Suprapubic skin (tissue), 4 donors: ENCODE measurements at regions not wholly inside any gene's neighbourhood (a gene's known extent, or its start where the extent isn't known, plus 50 kb on each side); places are given as distances from the start of the nearest gene placed in this dataset.

Experiments used
- DNase-seq, 2 donors: peaks; one replicate each; pipeline ENCODE4 v3.0.0-alpha.2; 2019; ENCODE audit warnings: low spot score in 2 of 2
- H3K27ac ChIP-seq: fragments of 200-600 bp; sonication (generic); one replicate; pipeline ENCODE4 v1.5.1; 2019
- H3K27me3 ChIP-seq: fragments of 200-600 bp; sonication (generic); one replicate; pipeline ENCODE4 v1.5.1; 2019
- H3K36me3 ChIP-seq: fragments of 200-600 bp; sonication (generic); one replicate; pipeline ENCODE4 v1.5.1; 2019
- H3K4me1 ChIP-seq: fragments of 200-600 bp; sonication (generic); one replicate; pipeline ENCODE4 v1.5.1; 2019
- H3K4me3 ChIP-seq: fragments of 200-600 bp; sonication (generic); one replicate; pipeline ENCODE4 v1.5.1; 2019; ENCODE audit warnings: mild to moderate bottlenecking
- H3K9me3 ChIP-seq: fragments of 200-600 bp; sonication (generic); one replicate; pipeline ENCODE4 v1.5.1; 2019
- EP300 ChIP-seq: sonication (generic); formaldehyde crosslinking; IDR thresholded peaks from one replicate; pipeline ENCODE4 v1.6.1; 2017; ENCODE audit warnings: antibody characterized with exemption
- POLR2A ChIP-seq, 2 donors: fragments of 450-650 bp; IDR thresholded peaks; one replicate each; pipeline ENCODE4 v1.6.1; 2017; ENCODE audit warnings: antibody characterized with exemption in 2 of 2, mild to moderate bottlenecking in 2 of 2, moderate library complexity in 2 of 2
- POLR2AphosphoS5 ChIP-seq, 3 donors: sonication (generic); formaldehyde crosslinking; IDR thresholded peaks; one replicate each; pipeline ENCODE4 v1.6.1; 2017; ENCODE audit warnings: antibody characterized with exemption in 3 of 3
- WGBS: methylation state at CpG from one replicate; pipeline ENCODE4 v1.1.5; 2018; 5-methylcytosine and 5-hydroxymethylcytosine counted together
- TF ChIP-seq, protein P1 (sequence below), 2 donors: fragments of 200-600 bp in 1 of 2; fragments of 450-650 bp in 1 of 2; sonication (generic) in 1 of 2; IDR thresholded peaks; one replicate each; pipeline ENCODE4 v1.5.1; 2016 to 2019; ENCODE audit warnings: antibody characterized with exemption in 2 of 2, mild to moderate bottlenecking in 1 of 2, moderate library complexity in 1 of 2

- no peaks in the 10 kb centered on the region for H3K9me3 ChIP-seq
- no peaks in the 10 kb centered on the region for H3K36me3 ChIP-seq
- H3K4me1 ChIP-seq = no peaks in the 10 kb centered on the region
- H3K27me3 ChIP-seq = no peaks in the 10 kb centered on the region
- H3K27ac ChIP-seq = no peak overlapping the region
- no peak for TF ChIP-seq POLR2AphosphoS5 (IDR thresholded peaks at IDR 0.05)
- no peak for TF ChIP-seq EP300
- no peak for TF ChIP-seq POLR2A (IDR thresholded peaks at IDR 0.05)
- TF ChIP-seq, protein P1, sequence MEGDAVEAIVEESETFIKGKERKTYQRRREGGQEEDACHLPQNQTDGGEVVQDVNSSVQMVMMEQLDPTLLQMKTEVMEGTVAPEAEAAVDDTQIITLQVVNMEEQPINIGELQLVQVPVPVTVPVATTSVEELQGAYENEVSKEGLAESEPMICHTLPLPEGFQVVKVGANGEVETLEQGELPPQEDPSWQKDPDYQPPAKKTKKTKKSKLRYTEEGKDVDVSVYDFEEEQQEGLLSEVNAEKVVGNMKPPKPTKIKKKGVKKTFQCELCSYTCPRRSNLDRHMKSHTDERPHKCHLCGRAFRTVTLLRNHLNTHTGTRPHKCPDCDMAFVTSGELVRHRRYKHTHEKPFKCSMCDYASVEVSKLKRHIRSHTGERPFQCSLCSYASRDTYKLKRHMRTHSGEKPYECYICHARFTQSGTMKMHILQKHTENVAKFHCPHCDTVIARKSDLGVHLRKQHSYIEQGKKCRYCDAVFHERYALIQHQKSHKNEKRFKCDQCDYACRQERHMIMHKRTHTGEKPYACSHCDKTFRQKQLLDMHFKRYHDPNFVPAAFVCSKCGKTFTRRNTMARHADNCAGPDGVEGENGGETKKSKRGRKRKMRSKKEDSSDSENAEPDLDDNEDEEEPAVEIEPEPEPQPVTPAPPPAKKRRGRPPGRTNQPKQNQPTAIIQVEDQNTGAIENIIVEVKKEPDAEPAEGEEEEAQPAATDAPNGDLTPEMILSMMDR (IDR thresholded peaks at IDR 0.05) = no peak
- H3K4me3 ChIP-seq = no peak overlapping the region
- 47% methylated on average over 1 of the region's 1 CpG for WGBS
- no peak for DNase-seq
These were observed 81.7 kb upstream of the CCDC91 start for GRCh38 chr12:28108599-28108998.

- Histone ChIP-seq H3K4me1 (no peaks in the 10 kb centered on the region), H3K27ac (no peak overlapping the region), H3K9me3 (no peaks in the 10 kb centered on the region), H3K36me3 (no peaks in the 10 kb centered on the region), H3K27me3 (no peaks in the 10 kb centered on the region), H3K4me3 (no peak overlapping the region)
- TF ChIP-seq EP300 (no peak), POLR2A (IDR thresholded peaks at IDR 0.05) (no peak), POLR2AphosphoS5 (IDR thresholded peaks at IDR 0.05) (no peak)
- TF ChIP-seq, protein P1 (IDR thresholded peaks at IDR 0.05) = no peak
- WGBS = 85% methylated on average over 3 of the region's 3 CpGs
- no peak for DNase-seq
These were observed 79.9 kb upstream of the CCDC91 start for GRCh38 chr12:28110329-28110728.

GRCh38 chr12:28114488-28114887 lies 75.8 kb upstream of the CCDC91 start:
- no peaks in the 10 kb centered on the region for H3K27me3 ChIP-seq
- no peak for DNase-seq
- 48% methylated on average over 2 of the region's 2 CpGs for WGBS
- TF ChIP-seq, protein P1 (IDR thresholded peaks at IDR 0.05) = no peak
- no peak overlapping the region for H3K27ac ChIP-seq
- H3K9me3 ChIP-seq = no peaks in the 10 kb centered on the region
- no peaks in the 10 kb centered on the region for H3K4me1 ChIP-seq
- H3K36me3 ChIP-seq = no peaks in the 10 kb centered on the region
- H3K4me3 ChIP-seq = no peak overlapping the region

DNA sequence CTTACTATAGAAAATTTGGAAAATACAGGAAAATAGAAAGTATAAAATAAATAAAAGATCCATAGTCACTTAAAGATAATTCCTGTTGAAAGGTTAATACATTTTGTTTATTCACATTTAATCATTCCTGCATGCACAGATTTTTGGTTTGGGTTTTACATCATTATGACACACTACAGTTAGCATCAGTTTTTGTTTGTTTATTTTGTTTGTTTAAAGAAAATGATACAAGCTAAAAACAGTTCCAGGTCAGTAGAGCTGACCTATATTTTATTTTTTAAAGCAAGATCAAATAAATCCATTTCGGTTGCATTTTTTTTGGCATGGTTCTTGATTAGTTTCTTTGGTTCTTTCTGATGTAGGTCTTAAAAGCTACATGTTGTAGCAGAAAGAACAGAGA lies 68.8 kb upstream of the CCDC91 start:
- no peaks in the 10 kb centered on the region for H3K9me3 ChIP-seq
- no peak for DNase-seq

GRCh38 chr12:28121899-28122655 lies 68.2 kb upstream of the CCDC91 start:
- TF ChIP-seq, protein P1 (IDR thresholded peaks at IDR 0.05) = no peak
- no peak for TF ChIP-seq POLR2A (IDR thresholded peaks at IDR 0.05)
- TF ChIP-seq EP300 = no peak
- TF ChIP-seq POLR2AphosphoS5 (IDR thresholded peaks at IDR 0.05) = no peak
- Histone ChIP-seq H3K27ac (no peak overlapping the region), H3K4me1 (no peaks in the 10 kb centered on the region), H3K27me3 (no peaks in the 10 kb centered on the region), H3K4me3 (no peak overlapping the region), H3K9me3 (no peaks in the 10 kb centered on the region), H3K36me3 (no peaks in the 10 kb centered on the region)
- 84% methylated on average over 4 of the region's 4 CpGs for WGBS
- DNase-seq = no peak

More for the DNA sequence above, 68.8 kb upstream of the CCDC91 start:
- no peak for TF ChIP-seq EP300
- TF ChIP-seq POLR2A (IDR thresholded peaks at IDR 0.05) = no peak
- TF ChIP-seq POLR2AphosphoS5 (IDR thresholded peaks at IDR 0.05) = no peak
- TF ChIP-seq, protein P1 (IDR thresholded peaks at IDR 0.05) = no peak
- no peaks in the 10 kb centered on the region for H3K36me3 ChIP-seq
- no peaks in the 10 kb centered on the region for H3K27me3 ChIP-seq
- H3K27ac ChIP-seq = no peak overlapping the region
- H3K4me1 ChIP-seq = no peaks in the 10 kb centered on the region
- WGBS = 94% methylated on average over 1 of the region's 1 CpG
- H3K4me3 ChIP-seq = no peak overlapping the region
